ENCODE measurements at regions not wholly inside any gene's neighbourhood (a gene's known extent, or its start where the extent isn't known, plus 50 kb on each side); places are given as distances from the start of the nearest gene placed in this dataset.
"Not testable (repeated sequence)": the region's sequence is repeated elsewhere in the genome, so short reads cannot be mapped to it uniquely, and the experiment has no call there.

DNA sequence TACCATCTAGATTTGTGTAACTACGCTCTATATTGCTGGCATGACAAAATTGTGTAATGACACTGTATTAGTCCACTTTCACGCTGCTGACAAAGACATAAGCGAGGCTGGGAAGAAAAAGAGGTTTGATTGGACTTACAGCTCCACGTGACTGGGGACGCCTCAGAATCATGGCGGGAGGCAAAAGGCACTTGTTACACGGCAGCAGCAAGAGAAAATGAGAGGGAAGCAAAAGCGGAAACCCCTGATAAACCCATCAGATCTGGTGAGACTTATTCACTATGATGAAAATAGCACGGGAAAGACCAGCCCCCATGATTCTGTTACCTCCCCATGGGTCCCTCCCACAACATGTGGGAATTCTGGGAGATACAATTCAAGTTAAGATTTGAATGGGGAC, 905.7 kb downstream of the DIPK2A start:
- Mint-ChIP-seq H3K4me1 (ENCODE audit: low read depth) (no peaks in the 10 kb centered on the region), H3K36me3 (ENCODE audit: low read depth) (no peaks in the 10 kb centered on the region), H3K27ac (no peak overlapping the region), H3K9me3 (peaks cover 36% of the 10 kb centered on the region), H3K4me3 (no peak overlapping the region), H3K27me3 (ENCODE audit: insufficient read depth) (no peaks in the 10 kb centered on the region)
- no peak for DNase-seq
- TF ChIP-seq, protein P1, sequence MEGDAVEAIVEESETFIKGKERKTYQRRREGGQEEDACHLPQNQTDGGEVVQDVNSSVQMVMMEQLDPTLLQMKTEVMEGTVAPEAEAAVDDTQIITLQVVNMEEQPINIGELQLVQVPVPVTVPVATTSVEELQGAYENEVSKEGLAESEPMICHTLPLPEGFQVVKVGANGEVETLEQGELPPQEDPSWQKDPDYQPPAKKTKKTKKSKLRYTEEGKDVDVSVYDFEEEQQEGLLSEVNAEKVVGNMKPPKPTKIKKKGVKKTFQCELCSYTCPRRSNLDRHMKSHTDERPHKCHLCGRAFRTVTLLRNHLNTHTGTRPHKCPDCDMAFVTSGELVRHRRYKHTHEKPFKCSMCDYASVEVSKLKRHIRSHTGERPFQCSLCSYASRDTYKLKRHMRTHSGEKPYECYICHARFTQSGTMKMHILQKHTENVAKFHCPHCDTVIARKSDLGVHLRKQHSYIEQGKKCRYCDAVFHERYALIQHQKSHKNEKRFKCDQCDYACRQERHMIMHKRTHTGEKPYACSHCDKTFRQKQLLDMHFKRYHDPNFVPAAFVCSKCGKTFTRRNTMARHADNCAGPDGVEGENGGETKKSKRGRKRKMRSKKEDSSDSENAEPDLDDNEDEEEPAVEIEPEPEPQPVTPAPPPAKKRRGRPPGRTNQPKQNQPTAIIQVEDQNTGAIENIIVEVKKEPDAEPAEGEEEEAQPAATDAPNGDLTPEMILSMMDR (IDR thresholded peaks at IDR 0.05) = no peak

GRCh38 chr3:144879701-144880100, 908.1 kb downstream of the DIPK2A start:
- TF ChIP-seq, protein P1 (IDR thresholded peaks at IDR 0.05) = no peak
- Mint-ChIP-seq H3K27ac (no peak overlapping the region), H3K4me1 (ENCODE audit: low read depth) (no peaks in the 10 kb centered on the region), H3K9me3 (peaks cover 31% of the 10 kb centered on the region), H3K27me3 (ENCODE audit: insufficient read depth) (no peaks in the 10 kb centered on the region), H3K36me3 (ENCODE audit: low read depth) (no peaks in the 10 kb centered on the region), H3K4me3 (no peak overlapping the region)
- DNase-seq = no peak

GRCh38 chr3:144893980-144894379, 922.4 kb downstream of the DIPK2A start:
- no peaks in the 10 kb centered on the region for H3K27me3 Mint-ChIP-seq (ENCODE audit: insufficient read depth)
- TF ChIP-seq, protein P1 (IDR thresholded peaks at IDR 0.05) = no peak
- no peaks in the 10 kb centered on the region for H3K4me1 Mint-ChIP-seq (ENCODE audit: low read depth)
- H3K4me3 Mint-ChIP-seq = no peak overlapping the region
- DNase-seq = no peak
- no peak overlapping the region for H3K27ac Mint-ChIP-seq
- H3K36me3 Mint-ChIP-seq (ENCODE audit: low read depth) = no peaks in the 10 kb centered on the region
- H3K9me3 Mint-ChIP-seq = peaks cover 31% of the 10 kb centered on the region

- no peaks in the 10 kb centered on the region for H3K27me3 Mint-ChIP-seq (ENCODE audit: insufficient read depth)
- H3K36me3 Mint-ChIP-seq (ENCODE audit: low read depth) = no peaks in the 10 kb centered on the region
- peaks cover 28% of the 10 kb centered on the region for H3K9me3 Mint-ChIP-seq
- H3K27ac Mint-ChIP-seq = no peak overlapping the region
- H3K4me3 Mint-ChIP-seq = no peak overlapping the region
- TF ChIP-seq, protein P1 (IDR thresholded peaks at IDR 0.05) = no peak
- DNase-seq = no peak
- H3K4me1 Mint-ChIP-seq (ENCODE audit: low read depth) = no peaks in the 10 kb centered on the region
Observed at GRCh38 chr3:144894576-144894975, 923.0 kb downstream of the DIPK2A start.

GRCh38 chr3:144900366-144900765, 928.7 kb downstream of the DIPK2A start:
- TF ChIP-seq, protein P1 (IDR thresholded peaks at IDR 0.05) = no peak
- H3K9me3 Mint-ChIP-seq = peaks cover 32% of the 10 kb centered on the region
- no peak overlapping the region for H3K4me3 Mint-ChIP-seq
- DNase-seq = no peak
- H3K27ac Mint-ChIP-seq = no peak overlapping the region
- H3K27me3 Mint-ChIP-seq (ENCODE audit: insufficient read depth) = no peaks in the 10 kb centered on the region
- no peaks in the 10 kb centered on the region; the same call in 1 of the 2 replicates for H3K36me3 Mint-ChIP-seq (ENCODE audit: low read depth)
- no peaks in the 10 kb centered on the region for H3K4me1 Mint-ChIP-seq (ENCODE audit: low read depth)

DNA sequence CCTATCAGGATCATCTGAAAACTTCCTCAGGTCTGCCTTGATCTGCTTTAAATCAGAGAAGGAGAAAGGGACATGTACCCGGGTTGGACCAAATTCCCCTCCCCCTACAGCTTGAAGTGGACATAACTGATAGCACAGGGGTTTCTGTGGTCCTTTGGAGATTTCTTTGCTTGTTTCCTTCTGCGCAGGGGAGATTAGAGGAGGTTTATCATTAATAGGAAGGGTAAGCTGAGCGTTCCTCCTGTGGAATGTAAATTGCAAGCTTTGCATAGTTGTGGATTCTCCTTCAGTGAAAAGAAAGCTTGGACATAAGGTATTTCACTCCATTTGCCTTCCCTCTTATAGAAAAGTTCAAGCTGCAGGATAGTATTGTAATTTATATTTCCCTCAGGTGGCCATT, 936.0 kb downstream of the DIPK2A start:
- not testable (repeated sequence) for DNase-seq; H3K27me3 Mint-ChIP-seq (ENCODE audit: insufficient read depth); H3K36me3 Mint-ChIP-seq (ENCODE audit: low read depth); H3K4me3 Mint-ChIP-seq; H3K4me1 Mint-ChIP-seq (ENCODE audit: low read depth); H3K27ac Mint-ChIP-seq
- H3K9me3 Mint-ChIP-seq = peaks cover 54% of the 10 kb centered on the region
